ENCODE measurements at regions not wholly inside any gene's neighbourhood (a gene's known extent, or its start where the extent isn't known, plus 50 kb on each side); places are given as distances from the start of the nearest gene placed in this dataset.

DNA sequence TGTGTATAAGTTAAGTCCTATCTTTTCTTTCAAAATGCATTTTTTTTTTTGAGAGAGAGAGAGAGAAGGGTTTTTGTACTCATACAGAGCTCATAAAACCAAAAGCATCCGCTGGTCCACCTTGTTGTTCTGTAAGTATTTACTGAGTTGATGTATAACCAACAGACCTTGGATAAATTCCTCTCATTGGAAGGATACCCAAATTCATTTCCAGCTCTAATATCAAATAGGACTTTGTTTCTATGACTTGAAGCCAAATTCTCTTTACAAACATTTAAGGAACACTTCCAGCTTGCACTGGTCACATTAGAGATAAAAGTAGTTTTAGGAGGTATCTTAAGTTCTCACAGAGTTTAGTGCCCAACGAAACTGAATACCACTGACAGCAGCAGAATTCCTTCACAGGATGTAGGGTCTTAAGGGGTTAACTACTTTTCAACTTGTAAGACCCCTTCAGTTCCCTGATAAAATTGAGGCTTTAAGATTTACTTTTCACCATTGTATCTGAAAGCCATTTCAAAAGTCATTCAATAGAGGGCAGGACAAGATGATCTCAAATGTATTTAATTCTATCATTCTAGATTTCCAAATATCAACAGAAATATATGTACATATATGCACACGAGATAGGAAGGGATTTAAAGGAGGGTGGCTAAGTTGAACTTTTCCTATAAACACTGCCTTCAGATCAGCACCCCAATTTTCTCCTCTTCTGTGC, 1398.5 kb upstream of the CELF4 start:
- ChIA-PET POLR2A (ENCODE audit: low non-redundant PET) (no interaction called here), CTCF (no interaction called here)
- TF ChIP-seq, protein P1, sequence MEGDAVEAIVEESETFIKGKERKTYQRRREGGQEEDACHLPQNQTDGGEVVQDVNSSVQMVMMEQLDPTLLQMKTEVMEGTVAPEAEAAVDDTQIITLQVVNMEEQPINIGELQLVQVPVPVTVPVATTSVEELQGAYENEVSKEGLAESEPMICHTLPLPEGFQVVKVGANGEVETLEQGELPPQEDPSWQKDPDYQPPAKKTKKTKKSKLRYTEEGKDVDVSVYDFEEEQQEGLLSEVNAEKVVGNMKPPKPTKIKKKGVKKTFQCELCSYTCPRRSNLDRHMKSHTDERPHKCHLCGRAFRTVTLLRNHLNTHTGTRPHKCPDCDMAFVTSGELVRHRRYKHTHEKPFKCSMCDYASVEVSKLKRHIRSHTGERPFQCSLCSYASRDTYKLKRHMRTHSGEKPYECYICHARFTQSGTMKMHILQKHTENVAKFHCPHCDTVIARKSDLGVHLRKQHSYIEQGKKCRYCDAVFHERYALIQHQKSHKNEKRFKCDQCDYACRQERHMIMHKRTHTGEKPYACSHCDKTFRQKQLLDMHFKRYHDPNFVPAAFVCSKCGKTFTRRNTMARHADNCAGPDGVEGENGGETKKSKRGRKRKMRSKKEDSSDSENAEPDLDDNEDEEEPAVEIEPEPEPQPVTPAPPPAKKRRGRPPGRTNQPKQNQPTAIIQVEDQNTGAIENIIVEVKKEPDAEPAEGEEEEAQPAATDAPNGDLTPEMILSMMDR (conservative IDR thresholded peaks at IDR 0.05; ENCODE audit: low read depth) = no peak
- DNase-seq (ENCODE audit: low spot score) = no peak
- no peak overlapping the region for H3K27ac ChIP-seq

DNA sequence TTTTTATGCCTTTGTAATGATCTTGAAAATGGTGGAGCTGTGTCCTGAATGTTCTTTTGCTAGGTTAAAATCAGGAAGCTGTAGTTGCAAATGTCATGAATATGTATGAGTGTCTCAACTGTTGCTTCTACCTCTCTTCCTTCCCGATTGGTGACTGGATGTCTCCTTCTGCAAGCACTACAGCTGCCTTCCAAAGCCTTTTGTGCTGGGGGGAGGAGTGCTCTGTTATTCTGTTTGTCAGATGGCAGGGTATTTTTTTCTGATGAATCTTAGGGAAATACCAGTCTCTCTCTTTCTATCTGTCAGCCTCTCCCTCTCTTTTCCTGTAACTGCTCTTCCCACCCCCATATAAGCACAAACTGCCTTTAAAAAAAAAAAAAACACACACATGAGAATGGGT, 1396.3 kb upstream of the CELF4 start:
- no peak overlapping the region for H3K27ac ChIP-seq
- TF ChIP-seq, protein P1 (conservative IDR thresholded peaks at IDR 0.05; ENCODE audit: low read depth) = no peak
- CTCF ChIA-PET = no interaction called here
- no peak for DNase-seq (ENCODE audit: low spot score)
- POLR2A ChIA-PET (ENCODE audit: low non-redundant PET) = no interaction called here

DNA sequence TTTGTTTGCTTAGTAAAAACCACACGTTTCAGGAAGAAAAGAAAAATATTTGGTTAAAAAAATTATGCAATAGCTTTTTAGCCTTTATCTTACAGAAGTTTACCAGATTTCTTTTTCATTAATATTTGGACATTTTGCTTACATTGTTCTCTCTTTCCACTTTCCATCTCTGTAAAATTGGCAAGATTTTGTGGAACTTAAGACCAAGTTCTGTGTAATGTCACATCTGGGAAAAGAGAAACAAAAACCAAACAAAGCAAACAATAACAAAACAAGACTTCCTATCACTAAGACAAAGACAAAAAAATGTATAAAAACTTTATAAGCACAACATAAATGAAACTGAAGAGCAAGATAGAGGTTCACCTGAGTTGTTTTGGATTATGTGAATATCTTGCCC, 1392.1 kb upstream of the CELF4 start:
- no peak for DNase-seq (ENCODE audit: low spot score)
- TF ChIP-seq, protein P1 (conservative IDR thresholded peaks at IDR 0.05; ENCODE audit: low read depth) = no peak
- POLR2A ChIA-PET (ENCODE audit: low non-redundant PET) = interaction anchor here (0.6 kb wide), 1 partner anchor 14 kb away, joined by 3 read pairs; no protein-coding TSS in a partner anchor
- CTCF ChIA-PET = no interaction called here
- no peak overlapping the region for H3K27ac ChIP-seq

DNA sequence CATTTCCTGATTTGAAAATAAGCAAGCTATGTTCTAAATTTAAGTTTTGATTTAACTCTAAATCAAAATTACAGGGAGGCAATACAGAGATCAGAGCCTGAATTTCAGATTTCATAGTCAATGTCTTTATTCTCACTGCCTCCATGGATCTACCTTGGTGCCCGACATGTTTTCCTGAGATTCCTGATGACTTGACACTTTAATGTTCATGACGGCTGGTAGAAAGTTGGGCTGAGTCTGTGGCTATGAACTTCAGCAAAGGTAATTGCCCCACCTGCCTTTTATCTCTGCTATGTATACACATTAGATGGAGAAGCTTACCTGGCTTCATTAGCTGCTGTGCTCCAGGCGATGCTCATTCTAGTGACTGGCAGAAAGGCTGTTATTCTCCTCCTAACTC, 1390.5 kb upstream of the CELF4 start:
- ChIA-PET CTCF (no interaction called here), POLR2A (ENCODE audit: low non-redundant PET) (no interaction called here)
- no peak for DNase-seq (ENCODE audit: low spot score)
- no peak overlapping the region for H3K27ac ChIP-seq
- TF ChIP-seq, protein P1 (conservative IDR thresholded peaks at IDR 0.05; ENCODE audit: low read depth) = no peak

DNA sequence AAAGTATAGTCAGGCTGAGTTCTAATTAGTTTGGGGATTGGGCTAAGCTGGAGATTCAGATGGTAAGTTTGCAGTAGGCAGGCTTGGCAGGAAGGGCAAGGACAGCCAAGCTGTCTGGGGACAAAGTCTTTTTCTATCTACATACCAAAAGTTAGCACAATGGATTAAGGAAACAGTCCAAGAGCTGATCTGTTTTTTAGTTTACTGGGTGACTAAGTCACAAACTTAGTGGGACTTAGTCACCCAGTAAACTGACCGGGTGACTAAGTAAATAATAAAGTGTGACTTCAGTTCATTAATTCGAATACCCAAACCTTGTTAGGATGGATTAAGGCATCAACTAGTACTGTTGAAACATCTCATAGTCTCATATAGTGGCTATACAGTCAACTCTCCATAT, 1386.0 kb upstream of the CELF4 start:
- no peak for DNase-seq (ENCODE audit: low spot score)
- CTCF ChIA-PET = no interaction called here
- POLR2A ChIA-PET (ENCODE audit: low non-redundant PET) = no interaction called here
- H3K27ac ChIP-seq = no peak overlapping the region
- TF ChIP-seq, protein P1 (conservative IDR thresholded peaks at IDR 0.05; ENCODE audit: low read depth) = no peak

DNA sequence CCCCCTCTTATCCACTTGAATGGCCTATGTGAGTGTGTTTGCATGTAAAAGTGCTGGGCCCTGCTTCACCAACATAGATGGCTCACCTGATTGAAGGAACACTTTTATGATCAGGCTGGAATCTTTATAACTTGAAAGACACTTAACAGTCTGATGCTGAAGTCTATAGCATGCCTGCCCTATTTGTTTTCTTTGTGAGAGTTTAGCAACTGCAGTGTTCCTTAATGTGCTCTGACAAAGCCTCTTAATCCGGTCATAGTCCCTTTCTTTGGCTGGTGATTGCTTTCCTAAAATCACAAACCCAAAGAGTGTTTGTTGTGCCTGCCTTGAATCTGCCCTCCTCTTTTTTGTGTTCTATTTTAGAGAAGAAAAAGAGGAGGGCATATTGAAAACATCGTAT, 1382.8 kb upstream of the CELF4 start:
- TF ChIP-seq, protein P1 (conservative IDR thresholded peaks at IDR 0.05; ENCODE audit: low read depth) = no peak
- no peak overlapping the region for H3K27ac ChIP-seq
- DNase-seq (ENCODE audit: low spot score) = no peak
- ChIA-PET CTCF (no interaction called here), POLR2A (ENCODE audit: low non-redundant PET) (no interaction called here)

All from RWPE1 (cell line).